Thyroid gland (tissue), 4 donors: ENCODE measurements at regions not wholly inside any gene's neighbourhood (a gene's known extent, or its start where the extent isn't known, plus 50 kb on each side); places are given as distances from the start of the nearest gene placed in this dataset.

Experiments used
- CTCF ChIP-seq, 6 experiments: fragments of 200-600 bp in 3 of 6; fragments of 450-650 bp in 3 of 6; sonication (generic) in 3 of 6; IDR thresholded peaks; one replicate each; pipeline ENCODE4 v1.5.1; 2016 to 2019; ENCODE audit warnings: antibody characterized with exemption in 6 of 6, mild to moderate bottlenecking in 2 of 6, inconsistent platforms in 1 of 6, moderate library complexity in 1 of 6
- POLR2A ChIP-seq, 2 donors: fragments of 450-650 bp; IDR thresholded peaks; one replicate each; pipeline ENCODE4 v1.6.1; 2017; ENCODE audit warnings: antibody characterized with exemption in 2 of 2, mild to moderate bottlenecking in 2 of 2, moderate library complexity in 1 of 2

DNA sequence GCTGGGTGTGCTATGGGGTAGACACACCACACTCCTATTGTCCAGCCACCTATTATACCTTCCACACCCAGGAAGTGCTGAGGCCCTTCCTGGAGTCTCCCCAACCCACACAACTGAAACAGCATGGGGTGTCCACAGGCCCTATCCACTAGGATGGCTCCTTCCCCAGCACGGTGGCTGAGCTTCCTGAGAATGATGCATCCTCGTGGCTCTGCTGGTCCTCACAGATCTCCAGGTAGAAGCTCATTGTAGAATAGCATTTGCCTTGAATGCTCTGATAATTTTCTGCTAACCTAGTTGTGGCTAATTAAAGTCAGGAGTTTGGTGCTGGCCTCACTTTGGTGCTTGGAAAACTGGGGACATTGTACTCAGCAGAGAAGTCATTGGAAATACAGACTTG is 182.6 kb downstream of the ANKRD30B start:
- TF ChIP-seq CTCF (IDR thresholded peaks at IDR 0.05) (no peak), POLR2A (IDR thresholded peaks at IDR 0.05) (no peak)
